HFFc6 (cell line): ENCODE measurements at regions not wholly inside any gene's neighbourhood (a gene's known extent, or its start where the extent isn't known, plus 50 kb on each side); places are given as distances from the start of the nearest gene placed in this dataset.

Experiments used
- DNase-seq: peaks from one replicate; pipeline ENCODE4 v3.0.0-alpha.2; 2018
- H3K27ac Mint-ChIP-seq: 2 replicates; pipeline ENCODE4 v1.8.0; 2020; ENCODE audit warnings: mild to moderate bottlenecking, mixed read lengths
- H3K27me3 Mint-ChIP-seq: 2 replicates; pipeline ENCODE4 v1.8.0; 2021; ENCODE audit warnings: mild to moderate bottlenecking, moderate library complexity, mixed read lengths; ENCODE audit not compliant: insufficient read depth
- H3K36me3 Mint-ChIP-seq: 2 replicates; pipeline ENCODE4 v1.8.0; 2021; ENCODE audit warnings: low read depth, mixed read lengths
- H3K4me1 Mint-ChIP-seq: 2 replicates; pipeline ENCODE4 v1.8.0; 2020; ENCODE audit warnings: low read depth, mixed read lengths
- H3K4me3 Mint-ChIP-seq: 2 replicates; pipeline ENCODE4 v1.8.0; 2020; ENCODE audit warnings: mild to moderate bottlenecking, moderate library complexity, mixed read lengths
- H3K9me3 Mint-ChIP-seq: 2 replicates; pipeline ENCODE4 v1.8.0; 2020; ENCODE audit warnings: mild to moderate bottlenecking, mixed read lengths
- CTCF ChIP-seq: fragments of 200-600 bp; sonication (generic); IDR thresholded peaks from 2 replicates; pipeline ENCODE4 v1.5.0; 2021; ENCODE audit warnings: antibody characterized with exemption, mild to moderate bottlenecking

GRCh38 chr1:192238421-192238820 is 78.4 kb upstream of the RGS21 start:
- H3K36me3 Mint-ChIP-seq = no peaks in the 10 kb centered on the region
- no peak overlapping the region for H3K27ac Mint-ChIP-seq
- no peaks in the 10 kb centered on the region for H3K4me1 Mint-ChIP-seq

GRCh38 chr1:192243721-192244120 is 73.1 kb upstream of the RGS21 start:
- Mint-ChIP-seq H3K27me3 (no peaks in the 10 kb centered on the region; the same call in 1 of the 2 replicates), H3K4me3 (no peak overlapping the region), H3K4me1 (no peaks in the 10 kb centered on the region), H3K27ac (no peak overlapping the region), H3K36me3 (peaks cover 9% of the 10 kb centered on the region; the same call in 1 of the 2 replicates), H3K9me3 (peaks cover 41% of the 10 kb centered on the region)
- no peak for DNase-seq
- TF ChIP-seq CTCF = no peak

More at GRCh38 chr1:192238421-192238820, 78.4 kb upstream of the RGS21 start:
- Mint-ChIP-seq H3K9me3 (peaks cover 25% of the 10 kb centered on the region), H3K4me3 (no peak overlapping the region), H3K27me3 (no peaks in the 10 kb centered on the region; the same call in 1 of the 2 replicates)
- no peak for DNase-seq
- TF ChIP-seq CTCF = no peak

GRCh38 chr1:192251735-192252134 is 65.1 kb upstream of the RGS21 start:
- Mint-ChIP-seq H3K27ac (no peak overlapping the region), H3K4me1 (no peaks in the 10 kb centered on the region), H3K36me3 (no peaks in the 10 kb centered on the region), H3K27me3 (no peaks in the 10 kb centered on the region; the same call in 1 of the 2 replicates), H3K9me3 (peaks cover 40% of the 10 kb centered on the region), H3K4me3 (no peak overlapping the region)
- TF ChIP-seq CTCF = no peak
- DNase-seq = no peak

- no peak for DNase-seq
- Mint-ChIP-seq H3K4me3 (no peak overlapping the region), H3K9me3 (peaks cover 32% of the 10 kb centered on the region), H3K4me1 (no peaks in the 10 kb centered on the region), H3K27ac (no peak overlapping the region), H3K36me3 (no peaks in the 10 kb centered on the region), H3K27me3 (no peaks in the 10 kb centered on the region; the same call in 1 of the 2 replicates)
- no peak for TF ChIP-seq CTCF
These were observed 64.0 kb upstream of the RGS21 start for GRCh38 chr1:192252776-192253175.

GRCh38 chr1:192256674-192257334 is 60.0 kb upstream of the RGS21 start:
- no peaks in the 10 kb centered on the region; the same call in 1 of the 2 replicates for H3K27me3 Mint-ChIP-seq
- no peak for DNase-seq
- no peaks in the 10 kb centered on the region for H3K4me1 Mint-ChIP-seq
- H3K27ac Mint-ChIP-seq = no peak overlapping the region
- no peak for TF ChIP-seq CTCF
- H3K36me3 Mint-ChIP-seq = no peaks in the 10 kb centered on the region
- H3K4me3 Mint-ChIP-seq = no peak overlapping the region
- peaks cover 30% of the 10 kb centered on the region for H3K9me3 Mint-ChIP-seq
